ENCODE measurements at regions not wholly inside any gene's neighbourhood (a gene's known extent, or its start where the extent isn't known, plus 50 kb on each side); places are given as distances from the start of the nearest gene placed in this dataset.

- H3K27ac ChIP-seq (ENCODE audit: low read depth in 2 of 2, low read length in 1 of 2) = no peak overlapping the region
- H3K36me3 ChIP-seq (ENCODE audit: control insufficient read depth in 2 of 2, insufficient read depth in 2 of 2, low read length in 1 of 2) = no peaks in the 10 kb centered on the region
- no peaks in the 10 kb centered on the region for H3K9me3 ChIP-seq (ENCODE audit: control insufficient read depth in 2 of 2, insufficient read depth in 1 of 2, low read depth in 1 of 2, low read length in 1 of 2)
- no peak overlapping the region for H3K4me3 ChIP-seq (ENCODE audit: low read depth in 1 of 2, low read length in 2 of 2)
- 84 to 85% methylated on average over 10 of the region's 10 CpGs for WGBS, 2 donors
- H3K4me1 ChIP-seq (ENCODE audit: control insufficient read depth in 2 of 2, insufficient read depth in 2 of 2, low read length in 1 of 2) = peaks cover 0 to 5% of the 10 kb centered on the region in 2 donors
- H3K27me3 ChIP-seq (ENCODE audit: control insufficient read depth in 1 of 2, insufficient read depth in 2 of 2, low read length in 2 of 2) = no peaks in the 10 kb centered on the region
Measured at GRCh38 chr6:108763931-108764579, 84.2 kb upstream of the ARMC2 start.

- Histone ChIP-seq H3K27ac (ENCODE audit: low read depth in 2 of 2, low read length in 1 of 2) (no peak overlapping the region), H3K4me1 (ENCODE audit: control insufficient read depth in 2 of 2, insufficient read depth in 2 of 2, low read length in 1 of 2) (peaks cover 0 to 5% of the 10 kb centered on the region in 2 donors), H3K27me3 (ENCODE audit: control insufficient read depth in 1 of 2, insufficient read depth in 2 of 2, low read length in 2 of 2) (no peaks in the 10 kb centered on the region), H3K4me3 (ENCODE audit: low read depth in 1 of 2, low read length in 2 of 2) (no peak overlapping the region), H3K9me3 (ENCODE audit: control insufficient read depth in 2 of 2, insufficient read depth in 1 of 2, low read depth in 1 of 2, low read length in 1 of 2) (no peaks in the 10 kb centered on the region), H3K36me3 (ENCODE audit: control insufficient read depth in 2 of 2, insufficient read depth in 2 of 2, low read length in 1 of 2) (no peaks in the 10 kb centered on the region)
- 82 to 93% methylated on average over 1 of the region's 1 CpG for WGBS, 2 donors
Measured at GRCh38 chr6:108764580-108764950, 83.7 kb upstream of the ARMC2 start.

GRCh38 chr6:108765495-108765894 lies 82.7 kb upstream of the ARMC2 start:
- H3K36me3 ChIP-seq (ENCODE audit: control insufficient read depth in 2 of 2, insufficient read depth in 2 of 2, low read length in 1 of 2) = no peaks in the 10 kb centered on the region
- H3K4me1 ChIP-seq (ENCODE audit: control insufficient read depth in 2 of 2, insufficient read depth in 2 of 2, low read length in 1 of 2) = peaks cover 0 to 2% of the 10 kb centered on the region in 2 donors
- H3K9me3 ChIP-seq (ENCODE audit: control insufficient read depth in 2 of 2, insufficient read depth in 1 of 2, low read depth in 1 of 2, low read length in 1 of 2) = no peaks in the 10 kb centered on the region
- 82 to 96% methylated on average over 2 of the region's 2 CpGs for WGBS, 2 donors
- H3K27ac ChIP-seq (ENCODE audit: low read depth in 2 of 2, low read length in 1 of 2) = no peak overlapping the region
- H3K4me3 ChIP-seq (ENCODE audit: low read depth in 1 of 2, low read length in 2 of 2) = no peak overlapping the region
- H3K27me3 ChIP-seq (ENCODE audit: control insufficient read depth in 1 of 2, insufficient read depth in 2 of 2, low read length in 2 of 2) = no peaks in the 10 kb centered on the region

- Histone ChIP-seq H3K27ac (ENCODE audit: low read depth in 2 of 2, low read length in 1 of 2) (no peak overlapping the region), H3K27me3 (ENCODE audit: control insufficient read depth in 1 of 2, insufficient read depth in 2 of 2, low read length in 2 of 2) (no peaks in the 10 kb centered on the region), H3K36me3 (ENCODE audit: control insufficient read depth in 2 of 2, insufficient read depth in 2 of 2, low read length in 1 of 2) (no peaks in the 10 kb centered on the region), H3K4me1 (ENCODE audit: control insufficient read depth in 2 of 2, insufficient read depth in 2 of 2, low read length in 1 of 2) (peaks cover 0 to 2% of the 10 kb centered on the region in 2 donors), H3K4me3 (ENCODE audit: low read depth in 1 of 2, low read length in 2 of 2) (no peak overlapping the region), H3K9me3 (ENCODE audit: control insufficient read depth in 2 of 2, insufficient read depth in 1 of 2, low read depth in 1 of 2, low read length in 1 of 2) (no peaks in the 10 kb centered on the region)
- WGBS, 2 donors = 93 to 99% methylated on average over 5 of the region's 5 CpGs
Measured at GRCh38 chr6:108766419-108766818, 81.8 kb upstream of the ARMC2 start.

GRCh38 chr6:108766886-108767285 lies 81.3 kb upstream of the ARMC2 start:
- Histone ChIP-seq H3K4me1 (ENCODE audit: control insufficient read depth in 2 of 2, insufficient read depth in 2 of 2, low read length in 1 of 2) (peaks cover 0 to 2% of the 10 kb centered on the region in 2 donors), H3K27me3 (ENCODE audit: control insufficient read depth in 1 of 2, insufficient read depth in 2 of 2, low read length in 2 of 2) (no peaks in the 10 kb centered on the region), H3K27ac (ENCODE audit: low read depth in 2 of 2, low read length in 1 of 2) (no peak overlapping the region), H3K9me3 (ENCODE audit: control insufficient read depth in 2 of 2, insufficient read depth in 1 of 2, low read depth in 1 of 2, low read length in 1 of 2) (no peaks in the 10 kb centered on the region), H3K36me3 (ENCODE audit: control insufficient read depth in 2 of 2, insufficient read depth in 2 of 2, low read length in 1 of 2) (no peaks in the 10 kb centered on the region), H3K4me3 (ENCODE audit: low read depth in 1 of 2, low read length in 2 of 2) (no peak overlapping the region)
- 91 to 96% methylated on average over 6 of the region's 6 CpGs for WGBS, 2 donors

DNA sequence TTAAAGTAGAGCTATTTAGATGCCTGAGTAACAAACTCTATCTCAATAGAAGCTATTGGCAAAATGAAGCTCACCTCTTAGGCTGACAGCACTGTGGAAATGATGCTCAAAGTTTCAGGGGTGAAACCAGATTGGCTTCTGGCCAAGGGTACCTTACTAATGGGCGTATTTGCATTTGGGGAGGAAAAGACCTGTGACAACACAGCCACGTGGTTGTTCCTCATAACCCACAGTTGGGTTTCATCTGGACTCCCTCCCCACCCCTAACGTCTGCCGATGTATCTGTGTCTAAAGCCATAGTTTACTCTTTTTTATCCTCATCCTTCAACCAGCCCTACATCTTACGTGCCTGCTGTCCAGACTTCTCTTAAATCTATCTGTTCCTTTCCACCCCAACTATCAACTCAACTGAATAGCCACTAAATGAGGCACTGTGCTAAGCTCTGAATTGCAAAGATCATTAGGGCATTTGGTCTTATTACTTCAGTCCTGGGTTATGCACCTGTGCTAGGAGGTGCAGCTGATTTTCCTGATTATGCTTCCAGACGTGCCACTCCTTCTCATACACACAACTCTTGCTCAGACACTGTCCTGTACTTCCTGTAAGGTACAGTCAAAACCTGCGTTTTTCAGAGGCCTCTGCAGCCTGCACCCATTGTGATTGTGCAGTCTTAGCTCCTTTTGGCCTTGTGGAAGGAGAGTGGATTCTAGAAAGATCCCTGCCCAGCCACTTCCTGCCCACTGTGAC lies 80.6 kb upstream of the ARMC2 start:
- Histone ChIP-seq H3K36me3 (ENCODE audit: control insufficient read depth in 2 of 2, insufficient read depth in 2 of 2, low read length in 1 of 2) (no peaks in the 10 kb centered on the region), H3K4me1 (ENCODE audit: control insufficient read depth in 2 of 2, insufficient read depth in 2 of 2, low read length in 1 of 2) (peaks cover 0 to 2% of the 10 kb centered on the region in 2 donors), H3K4me3 (ENCODE audit: low read depth in 1 of 2, low read length in 2 of 2) (no peak overlapping the region), H3K9me3 (ENCODE audit: control insufficient read depth in 2 of 2, insufficient read depth in 1 of 2, low read depth in 1 of 2, low read length in 1 of 2) (no peaks in the 10 kb centered on the region), H3K27ac (ENCODE audit: low read depth in 2 of 2, low read length in 1 of 2) (no peak overlapping the region), H3K27me3 (ENCODE audit: control insufficient read depth in 1 of 2, insufficient read depth in 2 of 2, low read length in 2 of 2) (no peaks in the 10 kb centered on the region)
- 73 to 79% methylated on average over 7 of the region's 7 CpGs for WGBS, 2 donors

- Histone ChIP-seq H3K9me3 (ENCODE audit: control insufficient read depth in 2 of 2, insufficient read depth in 1 of 2, low read depth in 1 of 2, low read length in 1 of 2) (no peaks in the 10 kb centered on the region), H3K4me1 (ENCODE audit: control insufficient read depth in 2 of 2, insufficient read depth in 2 of 2, low read length in 1 of 2) (peaks cover 0 to 2% of the 10 kb centered on the region in 2 donors), H3K36me3 (ENCODE audit: control insufficient read depth in 2 of 2, insufficient read depth in 2 of 2, low read length in 1 of 2) (no peaks in the 10 kb centered on the region), H3K27me3 (ENCODE audit: control insufficient read depth in 1 of 2, insufficient read depth in 2 of 2, low read length in 2 of 2) (no peaks in the 10 kb centered on the region), H3K27ac (ENCODE audit: low read depth in 2 of 2, low read length in 1 of 2) (no peak overlapping the region), H3K4me3 (ENCODE audit: low read depth in 1 of 2, low read length in 2 of 2) (no peak overlapping the region)
- 85 to 86% methylated on average over 1 of the region's 1 CpG for WGBS, 2 donors
Measured at GRCh38 chr6:108768166-108768555, 80.1 kb upstream of the ARMC2 start.

- Histone ChIP-seq H3K27me3 (ENCODE audit: control insufficient read depth in 1 of 2, insufficient read depth in 2 of 2, low read length in 2 of 2) (no peaks in the 10 kb centered on the region), H3K4me3 (ENCODE audit: low read depth in 1 of 2, low read length in 2 of 2) (no peak overlapping the region), H3K27ac (ENCODE audit: low read depth in 2 of 2, low read length in 1 of 2) (no peak overlapping the region), H3K36me3 (ENCODE audit: control insufficient read depth in 2 of 2, insufficient read depth in 2 of 2, low read length in 1 of 2) (no peaks in the 10 kb centered on the region), H3K9me3 (ENCODE audit: control insufficient read depth in 2 of 2, insufficient read depth in 1 of 2, low read depth in 1 of 2, low read length in 1 of 2) (no peaks in the 10 kb centered on the region), H3K4me1 (ENCODE audit: control insufficient read depth in 2 of 2, insufficient read depth in 2 of 2, low read length in 1 of 2) (peaks cover 0 to 2% of the 10 kb centered on the region in 2 donors)
- 87 to 90% methylated on average over 10 of the region's 10 CpGs for WGBS, 2 donors
Measured at GRCh38 chr6:108768792-108769524, 79.3 kb upstream of the ARMC2 start.

DNA sequence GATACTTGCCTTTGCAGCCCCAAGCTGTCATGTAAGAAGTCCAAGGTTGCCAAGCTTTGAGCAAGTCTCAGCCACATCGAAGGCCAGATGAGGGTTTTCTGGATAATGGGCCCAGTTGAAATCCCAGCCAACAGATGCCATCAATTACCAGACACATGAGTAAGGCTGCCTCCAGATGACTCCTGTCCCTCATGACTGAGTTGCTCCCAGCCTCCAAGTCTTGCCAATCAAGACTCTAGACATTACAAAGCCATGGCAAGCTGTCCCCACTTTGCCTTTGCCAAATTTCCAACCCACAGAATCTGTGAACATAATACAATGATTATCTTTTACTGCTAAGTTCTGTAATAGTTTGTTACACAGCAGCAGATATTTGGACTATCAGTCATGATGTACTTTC lies 76.8 kb upstream of the ARMC2 start:
- H3K4me3 ChIP-seq (ENCODE audit: low read depth in 1 of 2, low read length in 2 of 2) = no peak overlapping the region
- H3K4me1 ChIP-seq (ENCODE audit: control insufficient read depth in 2 of 2, insufficient read depth in 2 of 2, low read length in 1 of 2) = no peaks in the 10 kb centered on the region
- no peak overlapping the region for H3K27ac ChIP-seq (ENCODE audit: low read depth in 2 of 2, low read length in 1 of 2)
- H3K27me3 ChIP-seq (ENCODE audit: control insufficient read depth in 1 of 2, insufficient read depth in 2 of 2, low read length in 2 of 2) = no peaks in the 10 kb centered on the region
- WGBS, 2 donors = 81 to 96% methylated on average over 1 of the region's 1 CpG
- H3K36me3 ChIP-seq (ENCODE audit: control insufficient read depth in 2 of 2, insufficient read depth in 2 of 2, low read length in 1 of 2) = no peaks in the 10 kb centered on the region
- H3K9me3 ChIP-seq (ENCODE audit: control insufficient read depth in 2 of 2, insufficient read depth in 1 of 2, low read depth in 1 of 2, low read length in 1 of 2) = no peaks in the 10 kb centered on the region
